ENCODE measurements at regions not wholly inside any gene's neighbourhood (a gene's known extent, or its start where the extent isn't known, plus 50 kb on each side); places are given as distances from the start of the nearest gene placed in this dataset.

GRCh38 chr14:45868377-45868776, 615.4 kb upstream of the MIS18BP1 start:
- TF ChIP-seq POLR2A (IDR thresholded peaks at IDR 0.05; ENCODE audit: low read length) (no peak), GATA1 (IDR thresholded peaks at IDR 0.05; ENCODE audit: low read depth, low read length) (no peak)

All from erythroblast (primary cell).